DOHH2 (cell line): ENCODE measurements at regions not wholly inside any gene's neighbourhood (a gene's known extent, or its start where the extent isn't known, plus 50 kb on each side); places are given as distances from the start of the nearest gene placed in this dataset.

Source experiments
- EZH2phosphoT487 ChIP-seq: fragments of 200-600 bp; sonication (generic); IDR thresholded peaks from 2 replicates; pipeline ENCODE4 v1.6.1; 2017; ENCODE audit warnings: borderline replicate concordance, mild to moderate bottlenecking, antibody characterized with exemption, low read length, moderate library complexity, mixed read lengths
- TF ChIP-seq, protein P1 (sequence below): fragments of 200-600 bp; sonication (generic); IDR thresholded peaks from one replicate; pipeline ENCODE4 v1.5.1; 2014; ENCODE audit warnings: antibody characterized with exemption, mild to moderate bottlenecking, low read depth, low read length; ENCODE audit not compliant: poor library complexity, severe bottlenecking

DNA sequence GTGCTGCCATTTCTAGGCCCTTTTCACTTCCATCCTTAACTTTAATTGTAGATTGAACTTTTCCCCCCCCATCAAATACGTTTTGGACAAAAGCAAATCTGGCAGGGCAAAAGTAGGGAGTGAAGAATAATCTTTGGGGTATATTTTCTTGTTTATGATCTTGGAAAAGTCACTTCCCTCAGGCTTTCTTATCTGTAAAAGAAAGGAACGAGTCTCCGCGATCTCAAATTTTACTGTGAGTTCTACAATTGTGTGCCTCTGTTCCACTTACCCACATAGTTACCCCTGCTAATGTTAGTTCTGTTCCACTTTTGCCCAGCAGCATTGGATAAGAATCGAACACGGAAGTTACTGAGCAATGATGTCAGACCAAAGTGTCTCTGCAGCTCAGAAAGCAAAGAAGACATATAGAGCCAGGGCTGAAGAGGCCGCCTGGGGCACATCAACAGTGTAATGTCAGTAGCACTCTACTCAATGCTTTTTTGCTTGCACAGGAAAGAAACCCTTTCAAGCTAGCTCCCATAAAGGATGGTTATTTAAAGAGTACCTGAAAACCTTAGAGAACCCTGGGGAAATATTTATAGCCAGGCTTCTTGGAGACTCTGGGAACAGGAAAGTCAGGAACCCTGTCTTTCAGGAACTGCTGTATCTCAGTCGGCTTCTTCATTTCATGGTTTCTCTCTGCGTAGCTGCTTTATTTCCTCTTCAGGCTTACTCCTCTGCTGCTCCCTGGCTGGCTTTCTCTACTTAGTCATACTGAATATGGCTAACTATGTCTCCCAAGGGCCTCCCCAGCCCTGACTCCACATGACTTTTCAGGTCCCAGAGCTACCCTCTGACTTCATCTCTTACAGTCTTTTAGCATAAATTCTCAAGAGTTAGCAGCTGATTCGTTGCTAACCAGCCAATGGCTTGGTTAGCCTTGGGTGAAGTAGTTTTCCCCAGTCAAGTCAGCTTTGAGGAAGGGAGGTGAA, 123.7 kb upstream of the FAM3C start:
- TF ChIP-seq, protein P1, sequence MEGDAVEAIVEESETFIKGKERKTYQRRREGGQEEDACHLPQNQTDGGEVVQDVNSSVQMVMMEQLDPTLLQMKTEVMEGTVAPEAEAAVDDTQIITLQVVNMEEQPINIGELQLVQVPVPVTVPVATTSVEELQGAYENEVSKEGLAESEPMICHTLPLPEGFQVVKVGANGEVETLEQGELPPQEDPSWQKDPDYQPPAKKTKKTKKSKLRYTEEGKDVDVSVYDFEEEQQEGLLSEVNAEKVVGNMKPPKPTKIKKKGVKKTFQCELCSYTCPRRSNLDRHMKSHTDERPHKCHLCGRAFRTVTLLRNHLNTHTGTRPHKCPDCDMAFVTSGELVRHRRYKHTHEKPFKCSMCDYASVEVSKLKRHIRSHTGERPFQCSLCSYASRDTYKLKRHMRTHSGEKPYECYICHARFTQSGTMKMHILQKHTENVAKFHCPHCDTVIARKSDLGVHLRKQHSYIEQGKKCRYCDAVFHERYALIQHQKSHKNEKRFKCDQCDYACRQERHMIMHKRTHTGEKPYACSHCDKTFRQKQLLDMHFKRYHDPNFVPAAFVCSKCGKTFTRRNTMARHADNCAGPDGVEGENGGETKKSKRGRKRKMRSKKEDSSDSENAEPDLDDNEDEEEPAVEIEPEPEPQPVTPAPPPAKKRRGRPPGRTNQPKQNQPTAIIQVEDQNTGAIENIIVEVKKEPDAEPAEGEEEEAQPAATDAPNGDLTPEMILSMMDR, result no peak
- TF ChIP-seq EZH2phosphoT487, result no peak
